Loucy (cell line): ENCODE measurements at regions not wholly inside any gene's neighbourhood (a gene's known extent, or its start where the extent isn't known, plus 50 kb on each side); places are given as distances from the start of the nearest gene placed in this dataset.

ENCODE experiments used
- H2AFZ ChIP-seq: fragments of 200-600 bp; sonication (generic); 2 replicates; pipeline ENCODE4 v1.6.0; 2016; ENCODE audit warnings: antibody characterized with exemption, mild to moderate bottlenecking, low read length, moderate library complexity
- H3F3A ChIP-seq: fragments of 200-600 bp; 2 replicates; pipeline ENCODE4 v1.6.0; 2016; ENCODE audit warnings: antibody characterized with exemption, low read depth, mild to moderate bottlenecking
- H3K27me3 ChIP-seq: fragments of 200-600 bp; sonication (generic); 2 replicates; pipeline ENCODE4 v1.6.1; 2014; ENCODE audit warnings: low read length, mild to moderate bottlenecking; ENCODE audit not compliant: insufficient read depth, poor library complexity, severe bottlenecking
- H3K36me3 ChIP-seq: fragments of 200-600 bp; sonication (generic); 2 replicates; pipeline ENCODE4 v1.6.1; 2016; ENCODE audit warnings: low read length; ENCODE audit not compliant: insufficient read depth
- H3K4me1 ChIP-seq: fragments of 200-600 bp; sonication (generic); 2 replicates; pipeline ENCODE4 v1.5.1; 2014; ENCODE audit warnings: low read length, mild to moderate bottlenecking; ENCODE audit not compliant: insufficient read depth, poor library complexity, severe bottlenecking
- H3K4me2 ChIP-seq: fragments of 200-600 bp; sonication (generic); 2 replicates; pipeline ENCODE4 v1.6.0; 2014; ENCODE audit warnings: antibody characterized with exemption, low read length, low read depth, mild to moderate bottlenecking; ENCODE audit not compliant: poor library complexity, severe bottlenecking
- H3K4me3 ChIP-seq: fragments of 200-600 bp; sonication (generic); 2 replicates; pipeline ENCODE4 v1.5.1; 2014; ENCODE audit warnings: low read length, mild to moderate bottlenecking, mixed read lengths; ENCODE audit not compliant: poor library complexity, severe bottlenecking
- H3K79me2 ChIP-seq: fragments of 200-600 bp; sonication (generic); 2 replicates; pipeline ENCODE4 v1.6.1; 2014; ENCODE audit warnings: low read length; ENCODE audit not compliant: insufficient read depth
- H3K9ac ChIP-seq: fragments of 200-600 bp; sonication (generic); 2 replicates; pipeline ENCODE4 v1.6.0; 2014; ENCODE audit warnings: mild to moderate bottlenecking, low read depth, low read length, moderate library complexity; ENCODE audit not compliant: poor library complexity, severe bottlenecking
- H3K9me2 ChIP-seq: fragments of 200-600 bp; sonication (generic); replicated peaks from 2 replicates; pipeline ENCODE4 v1.6.1; 2016; ENCODE audit warnings: low read depth, low read length, mixed read lengths
- H3K9me3 ChIP-seq: fragments of 200-600 bp; sonication (generic); 2 replicates; pipeline ENCODE4 v1.6.1; 2014; ENCODE audit warnings: mild to moderate bottlenecking, antibody characterized with exemption, low read length, low read depth; ENCODE audit not compliant: insufficient read depth
- H4K20me1 ChIP-seq: fragments of 200-600 bp; sonication (generic); 2 replicates; pipeline ENCODE4 v1.6.0; 2014; ENCODE audit warnings: antibody characterized with exemption, low read length, mild to moderate bottlenecking; ENCODE audit not compliant: insufficient read depth, poor library complexity, severe bottlenecking
- EZH2phosphoT487 ChIP-seq: fragments of 200-600 bp; IDR thresholded peaks from 2 replicates; pipeline ENCODE4 v1.6.1; 2018; ENCODE audit warnings: antibody characterized with exemption, mild to moderate bottlenecking, moderate library complexity, borderline replicate concordance
- TF ChIP-seq, protein P1 (sequence below): fragments of 200-600 bp; sonication (generic); conservative IDR thresholded peaks from 2 replicates; pipeline ENCODE4 v1.5.1; 2014; ENCODE audit warnings: mild to moderate bottlenecking, antibody characterized with exemption, low read length

DNA sequence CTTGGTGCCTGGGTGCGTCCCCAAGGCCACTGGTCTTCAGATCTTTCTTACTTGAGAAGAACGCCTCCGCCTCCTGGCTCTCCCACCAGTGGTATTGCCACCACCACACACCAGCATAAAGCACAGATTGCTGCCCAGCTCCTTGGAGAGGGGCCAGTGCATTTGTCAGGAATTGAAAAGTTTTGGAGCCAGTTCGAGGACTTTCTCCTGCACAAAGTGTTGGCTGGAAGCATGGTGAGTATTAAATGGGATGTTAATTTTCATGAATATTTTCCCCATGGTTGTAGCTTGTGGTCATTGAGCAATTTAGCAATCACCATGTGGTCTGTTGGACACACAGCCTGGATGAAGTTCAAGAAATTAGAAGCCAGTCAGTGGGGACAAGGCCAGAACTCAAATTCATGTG is 684.6 kb upstream of the FANCL start:
- no peaks in the 10 kb centered on the region for H4K20me1 ChIP-seq
- H3K9ac ChIP-seq, result no peak overlapping the region
- H3K4me3 ChIP-seq, result no peak overlapping the region
- H3K79me2 ChIP-seq, result no peaks in the 10 kb centered on the region
- no peaks in the 10 kb centered on the region for H3K27me3 ChIP-seq
- no peaks in the 10 kb centered on the region for H3F3A ChIP-seq
- no peak overlapping the region for H2AFZ ChIP-seq
- no peaks in the 10 kb centered on the region for H3K4me1 ChIP-seq
- no peaks in the 10 kb centered on the region for H3K9me2 ChIP-seq
- H3K4me2 ChIP-seq, result no peak overlapping the region
- TF ChIP-seq EZH2phosphoT487, result no peak
- TF ChIP-seq, protein P1, sequence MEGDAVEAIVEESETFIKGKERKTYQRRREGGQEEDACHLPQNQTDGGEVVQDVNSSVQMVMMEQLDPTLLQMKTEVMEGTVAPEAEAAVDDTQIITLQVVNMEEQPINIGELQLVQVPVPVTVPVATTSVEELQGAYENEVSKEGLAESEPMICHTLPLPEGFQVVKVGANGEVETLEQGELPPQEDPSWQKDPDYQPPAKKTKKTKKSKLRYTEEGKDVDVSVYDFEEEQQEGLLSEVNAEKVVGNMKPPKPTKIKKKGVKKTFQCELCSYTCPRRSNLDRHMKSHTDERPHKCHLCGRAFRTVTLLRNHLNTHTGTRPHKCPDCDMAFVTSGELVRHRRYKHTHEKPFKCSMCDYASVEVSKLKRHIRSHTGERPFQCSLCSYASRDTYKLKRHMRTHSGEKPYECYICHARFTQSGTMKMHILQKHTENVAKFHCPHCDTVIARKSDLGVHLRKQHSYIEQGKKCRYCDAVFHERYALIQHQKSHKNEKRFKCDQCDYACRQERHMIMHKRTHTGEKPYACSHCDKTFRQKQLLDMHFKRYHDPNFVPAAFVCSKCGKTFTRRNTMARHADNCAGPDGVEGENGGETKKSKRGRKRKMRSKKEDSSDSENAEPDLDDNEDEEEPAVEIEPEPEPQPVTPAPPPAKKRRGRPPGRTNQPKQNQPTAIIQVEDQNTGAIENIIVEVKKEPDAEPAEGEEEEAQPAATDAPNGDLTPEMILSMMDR, result no peak
- H3K9me3 ChIP-seq, result no peaks in the 10 kb centered on the region
- H3K36me3 ChIP-seq, result no peaks in the 10 kb centered on the region; the same call in 1 of the 2 replicates

DNA sequence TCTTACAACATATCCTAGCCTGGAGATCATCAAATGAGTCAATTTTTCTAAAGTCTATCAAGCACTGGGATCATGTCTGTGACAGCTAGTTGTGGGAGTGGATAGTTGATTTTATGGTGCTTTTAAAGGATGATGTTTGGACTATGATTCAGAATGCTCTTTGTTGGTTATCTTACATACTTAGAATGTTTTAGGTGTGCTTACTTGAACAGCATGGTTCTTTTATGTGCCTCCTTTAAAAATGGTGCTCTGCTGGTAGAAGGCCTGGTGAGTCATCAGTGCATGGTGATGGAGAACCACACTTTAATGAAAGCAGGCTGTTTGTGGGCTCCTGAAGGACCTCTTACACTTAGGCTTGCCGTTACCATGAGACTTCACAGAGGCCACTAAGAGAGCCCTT is 682.7 kb upstream of the FANCL start:
- Histone ChIP-seq H3K9ac (no peak overlapping the region), H3K27me3 (no peaks in the 10 kb centered on the region), H3K4me3 (no peak overlapping the region), H3K4me1 (no peaks in the 10 kb centered on the region), H3K9me2 (no peaks in the 10 kb centered on the region), H3K9me3 (no peaks in the 10 kb centered on the region), H3K4me2 (no peak overlapping the region), H3F3A (no peaks in the 10 kb centered on the region), H3K79me2 (no peaks in the 10 kb centered on the region), H2AFZ (no peak overlapping the region), H3K36me3 (no peaks in the 10 kb centered on the region), H4K20me1 (no peaks in the 10 kb centered on the region)
- TF ChIP-seq EZH2phosphoT487, result no peak
- TF ChIP-seq, protein P1, result no peak

- H3K4me2 ChIP-seq, result no peak overlapping the region
- no peaks in the 10 kb centered on the region for H3K9me3 ChIP-seq
- no peaks in the 10 kb centered on the region for H3K79me2 ChIP-seq
- H3K4me3 ChIP-seq, result no peak overlapping the region
- no peak overlapping the region for H3K9ac ChIP-seq
- no peaks in the 10 kb centered on the region for H4K20me1 ChIP-seq
- TF ChIP-seq EZH2phosphoT487, result no peak
- TF ChIP-seq, protein P1, result no peak
- H3K36me3 ChIP-seq, result no peaks in the 10 kb centered on the region
- no peak overlapping the region for H2AFZ ChIP-seq
- no peaks in the 10 kb centered on the region for H3K4me1 ChIP-seq
- H3K9me2 ChIP-seq, result no peaks in the 10 kb centered on the region
- no peaks in the 10 kb centered on the region for H3K27me3 ChIP-seq
- H3F3A ChIP-seq, result no peaks in the 10 kb centered on the region
Observed at GRCh38 chr2:58922245-58922644, 681.1 kb upstream of the FANCL start.
